Bronchial epithelial cell (primary cell): ENCODE measurements at regions not wholly inside any gene's neighbourhood (a gene's known extent, or its start where the extent isn't known, plus 50 kb on each side); places are given as distances from the start of the nearest gene placed in this dataset.

Experiments
- DNase-seq: peaks from one replicate; pipeline ENCODE4 v3.0.0-alpha.2; 2010; ENCODE audit warnings: low read depth
- FAIRE-seq: peaks from 2 replicates; lab custom pipeline; 2011; peaks lifted over from hg19 to GRCh38; lab: Jason Lieb, UNC
- H3K27me3 ChIP-seq: 2 replicates; pipeline ENCODE4 v1.5.1; 2011; ENCODE audit warnings: low read length; ENCODE audit not compliant: control insufficient read depth, insufficient read depth
- H3K36me3 ChIP-seq: 2 replicates; pipeline ENCODE4 v1.5.1; 2011; ENCODE audit warnings: low read length; ENCODE audit not compliant: control insufficient read depth, insufficient read depth
- H3K4me3 ChIP-seq: 2 replicates; pipeline ENCODE4 v1.5.1; 2011; ENCODE audit warnings: mild to moderate bottlenecking, low read depth, low read length, control low read depth
- TF ChIP-seq, protein P1 (sequence below): IDR thresholded peaks from 2 replicates; pipeline ENCODE4 v1.5.1; 2011; ENCODE audit warnings: mild to moderate bottlenecking, moderate library complexity, low read length, control low read depth, inconsistent platforms; ENCODE audit not compliant: insufficient read depth, severe bottlenecking

DNA sequence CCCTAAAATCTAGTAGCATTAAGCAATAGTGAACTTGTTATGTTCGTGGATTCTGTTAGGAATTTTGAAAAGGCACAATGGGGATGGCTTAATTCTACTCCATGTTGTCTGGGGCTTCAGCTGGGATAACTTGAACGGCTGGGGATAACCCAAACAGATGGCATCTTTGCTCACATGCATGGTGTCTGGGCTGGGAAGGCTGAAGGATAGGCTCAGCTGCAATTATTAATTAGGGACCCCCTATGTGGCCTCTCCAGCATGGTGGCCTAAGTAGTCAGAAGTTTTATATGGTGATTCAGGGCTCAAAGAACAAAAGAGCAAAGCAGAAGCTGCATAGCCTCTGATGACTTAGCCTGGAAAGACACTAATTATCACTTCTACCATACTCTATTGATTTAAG is 551.1 kb downstream of the PSAT1 start:
- TF ChIP-seq, protein P1, sequence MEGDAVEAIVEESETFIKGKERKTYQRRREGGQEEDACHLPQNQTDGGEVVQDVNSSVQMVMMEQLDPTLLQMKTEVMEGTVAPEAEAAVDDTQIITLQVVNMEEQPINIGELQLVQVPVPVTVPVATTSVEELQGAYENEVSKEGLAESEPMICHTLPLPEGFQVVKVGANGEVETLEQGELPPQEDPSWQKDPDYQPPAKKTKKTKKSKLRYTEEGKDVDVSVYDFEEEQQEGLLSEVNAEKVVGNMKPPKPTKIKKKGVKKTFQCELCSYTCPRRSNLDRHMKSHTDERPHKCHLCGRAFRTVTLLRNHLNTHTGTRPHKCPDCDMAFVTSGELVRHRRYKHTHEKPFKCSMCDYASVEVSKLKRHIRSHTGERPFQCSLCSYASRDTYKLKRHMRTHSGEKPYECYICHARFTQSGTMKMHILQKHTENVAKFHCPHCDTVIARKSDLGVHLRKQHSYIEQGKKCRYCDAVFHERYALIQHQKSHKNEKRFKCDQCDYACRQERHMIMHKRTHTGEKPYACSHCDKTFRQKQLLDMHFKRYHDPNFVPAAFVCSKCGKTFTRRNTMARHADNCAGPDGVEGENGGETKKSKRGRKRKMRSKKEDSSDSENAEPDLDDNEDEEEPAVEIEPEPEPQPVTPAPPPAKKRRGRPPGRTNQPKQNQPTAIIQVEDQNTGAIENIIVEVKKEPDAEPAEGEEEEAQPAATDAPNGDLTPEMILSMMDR, result no peak

DNA sequence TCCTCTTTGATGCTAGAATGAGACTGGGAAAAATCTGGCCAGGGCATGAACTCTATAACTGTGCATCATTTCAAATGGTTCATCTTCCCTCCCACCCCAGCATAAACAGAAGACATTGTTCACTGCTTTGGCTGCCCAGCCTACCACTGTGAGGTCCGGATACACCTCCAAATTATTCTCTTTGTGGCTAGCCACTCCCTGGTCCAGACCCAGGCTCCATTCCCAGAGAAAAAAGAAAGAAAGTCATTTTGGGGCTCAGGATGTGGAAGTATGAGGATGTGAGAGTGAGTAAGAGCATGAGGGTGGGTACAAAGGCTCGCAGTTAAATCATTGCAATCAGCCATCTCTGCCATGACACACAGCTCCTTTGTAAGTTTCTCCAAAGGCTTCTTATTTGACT is 559.2 kb downstream of the PSAT1 start:
- no peak for FAIRE-seq
- no peak for DNase-seq
- no peak overlapping the region for H3K4me3 ChIP-seq
- H3K27me3 ChIP-seq, result no peaks in the 10 kb centered on the region
- TF ChIP-seq, protein P1, result no peak
- no peaks in the 10 kb centered on the region for H3K36me3 ChIP-seq

More for the DNA sequence above, 551.1 kb downstream of the PSAT1 start:
- Histone ChIP-seq H3K4me3 (no peak overlapping the region), H3K27me3 (no peaks in the 10 kb centered on the region), H3K36me3 (no peaks in the 10 kb centered on the region)
- DNase-seq (no peak), FAIRE-seq (no peak)

DNA sequence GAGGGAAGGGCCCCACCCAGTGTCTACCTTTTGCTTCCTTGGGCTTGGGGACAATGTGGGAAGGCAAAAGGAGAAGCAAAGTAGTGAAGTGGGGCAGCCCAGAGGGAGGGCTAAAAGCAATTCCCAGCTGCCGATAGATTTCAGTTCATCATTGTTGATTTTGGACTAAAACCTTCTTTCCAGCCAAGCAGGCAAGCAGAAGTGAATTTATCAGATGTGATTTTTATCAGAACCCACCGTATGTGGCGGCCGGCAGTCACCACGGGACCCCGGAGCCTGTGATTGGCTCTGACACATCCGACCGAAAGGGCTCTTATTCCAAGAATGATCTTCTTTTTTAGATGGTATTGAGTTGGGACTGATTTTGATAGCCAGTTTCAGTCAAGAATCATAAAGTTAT is 559.9 kb downstream of the PSAT1 start:
- Histone ChIP-seq H3K36me3 (no peaks in the 10 kb centered on the region), H3K27me3 (no peaks in the 10 kb centered on the region), H3K4me3 (no peak overlapping the region)
- FAIRE-seq (no peak), DNase-seq (no peak)
- TF ChIP-seq, protein P1, result no peak

DNA sequence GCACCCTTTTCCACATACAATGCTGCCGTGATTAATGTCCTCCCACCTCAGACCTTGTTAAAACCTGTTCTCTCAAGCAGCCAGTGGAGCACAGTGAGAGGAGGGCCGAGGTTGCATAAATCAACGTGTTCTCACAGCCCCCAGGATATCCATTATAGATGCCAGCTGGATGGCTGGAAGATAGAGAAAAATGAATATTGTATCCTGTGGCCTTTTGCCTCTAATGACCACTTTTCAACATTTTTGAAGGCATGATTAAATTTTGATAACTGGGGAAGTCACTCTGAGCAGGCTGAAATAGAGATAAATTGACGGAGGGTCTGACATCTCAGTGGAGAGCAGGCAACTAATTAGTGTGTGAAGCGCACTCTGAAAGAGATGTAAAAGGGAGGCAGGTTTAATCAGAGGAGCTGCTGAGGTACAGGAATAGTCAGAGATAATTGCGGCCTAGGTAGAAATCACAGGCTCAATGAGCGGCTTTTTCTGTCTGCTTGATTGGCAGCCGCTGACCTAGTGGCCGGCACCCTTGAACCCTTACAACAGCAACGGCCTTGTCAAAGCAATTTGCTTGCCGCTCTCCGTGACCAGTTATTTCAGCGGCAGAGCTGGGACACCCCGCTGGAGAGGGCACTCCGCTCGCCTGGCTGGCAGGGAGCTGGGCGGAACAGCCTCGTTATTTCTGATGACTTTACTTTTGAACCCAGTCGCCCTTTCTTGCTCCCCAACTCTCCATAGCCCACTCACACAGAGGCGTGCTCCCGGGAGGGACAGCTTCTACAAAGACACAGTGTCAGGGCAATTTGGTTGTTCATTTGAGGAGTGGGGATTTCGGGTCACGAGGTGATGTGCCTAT is 560.7 kb downstream of the PSAT1 start:
- peak; percentile 52 for DNase-seq
- no peaks in the 10 kb centered on the region for H3K36me3 ChIP-seq
- FAIRE-seq, result no peak
- no peak overlapping the region for H3K4me3 ChIP-seq
- no peaks in the 10 kb centered on the region for H3K27me3 ChIP-seq
- TF ChIP-seq, protein P1, result no peak

DNA sequence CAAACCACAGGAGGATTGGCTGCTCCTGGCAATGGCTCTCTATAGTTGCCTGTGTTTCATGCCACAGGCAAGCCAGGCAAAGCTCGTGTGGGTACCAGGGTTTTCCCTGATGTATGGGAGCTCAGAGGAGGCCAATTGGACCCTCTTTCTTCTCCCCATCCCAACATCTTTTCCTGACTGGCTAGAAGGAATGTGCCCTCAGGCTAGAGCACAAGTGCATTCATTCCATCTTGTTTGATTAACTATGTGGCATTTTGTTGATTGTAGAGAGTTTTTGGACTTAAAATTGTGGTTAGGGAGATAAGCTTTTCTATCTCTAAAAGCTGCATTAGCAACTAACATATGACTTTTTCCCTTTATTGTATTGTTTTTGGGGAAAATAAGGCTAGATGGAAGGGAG is 561.3 kb downstream of the PSAT1 start:
- no peaks in the 10 kb centered on the region for H3K27me3 ChIP-seq
- TF ChIP-seq, protein P1, result no peak
- no peak for DNase-seq
- FAIRE-seq, result no peak
- no peaks in the 10 kb centered on the region for H3K36me3 ChIP-seq
- no peak overlapping the region for H3K4me3 ChIP-seq
